SK-N-MC (cell line): ENCODE measurements at regions not wholly inside any gene's neighbourhood (a gene's known extent, or its start where the extent isn't known, plus 50 kb on each side); places are given as distances from the start of the nearest gene placed in this dataset.

Experiments used
- EZH2 ChIP-seq: fragments of 200-600 bp; sonication (generic); IDR thresholded peaks from one replicate; pipeline ENCODE4 v1.6.1; 2017; ENCODE audit warnings: antibody characterized with exemption
- POLR2AphosphoS5 ChIP-seq: IDR thresholded peaks from 2 replicates; pipeline ENCODE4 v1.6.1; 2012; ENCODE audit warnings: mild to moderate bottlenecking, low read depth, low read length, borderline replicate concordance

- TF ChIP-seq EZH2 = no peak
- TF ChIP-seq POLR2AphosphoS5 = no peak
Measured at GRCh38 chr2:12964904-12965539, 248.3 kb downstream of the TRIB2 start.
